Upper lobe of left lung (tissue), 6 donors: ENCODE measurements at regions not wholly inside any gene's neighbourhood (a gene's known extent, or its start where the extent isn't known, plus 50 kb on each side); places are given as distances from the start of the nearest gene placed in this dataset.
A peak's percentile ranks its signal among the peaks of the same experiment; 100 is the strongest.

ENCODE experiments used
- ATAC-seq, 2 donors: fragments of 200-7000 bp; cut with Tn5 transposase; one replicate each; pipeline ENCODE4 v1.9.1; 2022; ENCODE audit warnings: mild to moderate bottlenecking in 2 of 2, moderate library complexity in 2 of 2; ENCODE audit not compliant: low FRiP score in 2 of 2
- DNase-seq, 2 donors: peaks; one replicate each; pipeline ENCODE4 v3.0.0-alpha.2; 2019 to 2020
- H3K27ac ChIP-seq, 4 donors: fragments of 200-600 bp; sonication (generic); one replicate each; pipeline ENCODE4 v1.5.1; 2016 to 2019
- H3K27me3 ChIP-seq, 4 donors: fragments of 200-600 bp; sonication (generic); one replicate each; pipeline ENCODE4 v1.5.1; 2017 to 2019
- H3K36me3 ChIP-seq, 4 donors: fragments of 200-600 bp; sonication (generic); one replicate each; pipeline ENCODE4 v1.5.1; 2016 to 2019
- H3K4me1 ChIP-seq, 4 donors: fragments of 200-600 bp; sonication (generic); one replicate each; pipeline ENCODE4 v1.5.1; 2018 to 2019
- H3K4me3 ChIP-seq, 4 donors: fragments of 200-600 bp; sonication (generic); one replicate each; pipeline ENCODE4 v1.5.1; 2017 to 2019; ENCODE audit warnings: mild to moderate bottlenecking in 2 of 4, moderate library complexity in 1 of 4
- H3K9me3 ChIP-seq, 4 donors: fragments of 200-600 bp; sonication (generic); one replicate each; pipeline ENCODE4 v1.5.1; 2018 to 2019
- EP300 ChIP-seq, 4 donors: sonication (generic); formaldehyde crosslinking; IDR thresholded peaks; one replicate each; pipeline ENCODE4 v1.5.1; 2017; ENCODE audit warnings: antibody characterized with exemption in 4 of 4, control low read depth in 2 of 4
- POLR2A ChIP-seq, 4 donors: fragments of 450-650 bp; IDR thresholded peaks; one replicate each; pipeline ENCODE4 v1.5.1; 2016 to 2017; ENCODE audit warnings: antibody characterized with exemption in 4 of 4, mild to moderate bottlenecking in 2 of 4
- POLR2AphosphoS5 ChIP-seq, 2 donors: sonication (generic); formaldehyde crosslinking; IDR thresholded peaks; one replicate each; pipeline ENCODE4 v1.5.1; 2017; ENCODE audit warnings: antibody characterized with exemption in 2 of 2
- WGBS, 2 donors: methylation state at CpG; one replicate each; pipeline ENCODE4 v1.1.5; 2017 to 2018; 5-methylcytosine and 5-hydroxymethylcytosine counted together
- TF ChIP-seq, protein P1 (sequence below), 6 experiments: fragments of 450-650 bp in 4 of 6; fragments of 200-600 bp in 2 of 6; sonication (generic) in 2 of 6; IDR thresholded peaks; one replicate each; pipeline ENCODE4 v1.5.1; 2016 to 2019; ENCODE audit warnings: antibody characterized with exemption in 6 of 6
- donor health status: DM: no; HTN: no; CAD: no; lungs with moderate emphysema.
- donor health status: DM: no; HTN: yes; CAD: no; lungs with severe emphysema.

DNA sequence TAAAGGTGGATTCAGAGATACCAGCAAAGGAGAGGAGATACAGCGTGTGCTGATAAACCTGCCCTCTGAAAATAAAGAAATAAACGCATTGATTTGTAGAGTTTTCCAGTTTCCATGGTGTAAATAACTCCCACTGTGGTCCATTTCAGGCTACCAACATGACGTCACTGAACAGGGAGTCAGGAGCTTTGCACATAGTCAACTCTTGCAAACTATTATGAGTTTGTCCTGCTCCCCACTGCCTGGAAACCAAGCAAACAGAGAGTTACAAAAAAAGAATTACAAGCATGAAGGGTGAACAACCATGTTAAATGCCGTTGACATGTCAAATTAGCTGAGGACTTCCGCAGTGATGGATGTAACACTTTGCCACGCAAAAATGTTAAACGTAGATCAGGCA is 70.4 kb upstream of the GATA2 start:
- DNase-seq (no peak), ATAC-seq (no peak)
- no peaks in the 10 kb centered on the region for H3K27me3 ChIP-seq
- H3K4me1 ChIP-seq = peaks cover 0 to 13% (median 6%) of the 10 kb centered on the region in 4 donors
- TF ChIP-seq EP300 (IDR thresholded peaks at IDR 0.05) (no peak), POLR2A (IDR thresholded peaks at IDR 0.05) (no peak), POLR2AphosphoS5 (IDR thresholded peaks at IDR 0.05) (no peak)
- TF ChIP-seq, protein P1, sequence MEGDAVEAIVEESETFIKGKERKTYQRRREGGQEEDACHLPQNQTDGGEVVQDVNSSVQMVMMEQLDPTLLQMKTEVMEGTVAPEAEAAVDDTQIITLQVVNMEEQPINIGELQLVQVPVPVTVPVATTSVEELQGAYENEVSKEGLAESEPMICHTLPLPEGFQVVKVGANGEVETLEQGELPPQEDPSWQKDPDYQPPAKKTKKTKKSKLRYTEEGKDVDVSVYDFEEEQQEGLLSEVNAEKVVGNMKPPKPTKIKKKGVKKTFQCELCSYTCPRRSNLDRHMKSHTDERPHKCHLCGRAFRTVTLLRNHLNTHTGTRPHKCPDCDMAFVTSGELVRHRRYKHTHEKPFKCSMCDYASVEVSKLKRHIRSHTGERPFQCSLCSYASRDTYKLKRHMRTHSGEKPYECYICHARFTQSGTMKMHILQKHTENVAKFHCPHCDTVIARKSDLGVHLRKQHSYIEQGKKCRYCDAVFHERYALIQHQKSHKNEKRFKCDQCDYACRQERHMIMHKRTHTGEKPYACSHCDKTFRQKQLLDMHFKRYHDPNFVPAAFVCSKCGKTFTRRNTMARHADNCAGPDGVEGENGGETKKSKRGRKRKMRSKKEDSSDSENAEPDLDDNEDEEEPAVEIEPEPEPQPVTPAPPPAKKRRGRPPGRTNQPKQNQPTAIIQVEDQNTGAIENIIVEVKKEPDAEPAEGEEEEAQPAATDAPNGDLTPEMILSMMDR (IDR thresholded peaks at IDR 0.05) = no peak
- H3K9me3 ChIP-seq = no peaks in the 10 kb centered on the region
- no peak overlapping the region for H3K27ac ChIP-seq
- no peak overlapping the region for H3K4me3 ChIP-seq
- 67 to 74% methylated on average over 7 of the region's 7 CpGs for WGBS, 2 donors
- no peaks in the 10 kb centered on the region for H3K36me3 ChIP-seq

DNA sequence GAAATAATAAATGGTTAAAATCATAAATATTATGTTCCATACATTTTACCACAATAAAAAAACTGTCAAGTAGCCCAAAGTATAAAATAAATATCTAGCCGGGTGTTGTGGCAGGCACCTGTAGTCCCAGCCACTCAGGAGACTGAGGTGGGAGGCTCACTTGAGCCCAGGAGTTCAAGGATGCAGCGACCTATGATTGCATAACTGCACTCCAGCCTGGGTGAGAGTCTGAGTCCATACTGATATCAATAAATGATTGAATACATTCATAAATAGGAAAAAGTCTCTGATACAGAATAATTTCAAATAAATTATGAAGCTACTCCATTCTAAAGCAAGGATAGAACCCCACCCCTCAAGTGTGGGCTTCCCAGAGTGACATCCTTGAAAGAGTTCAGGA is 68.5 kb upstream of the GATA2 start:
- WGBS, 2 donors = 51 to 53% methylated on average over 2 of the region's 2 CpGs
- no peak overlapping the region for H3K27ac ChIP-seq

DNA sequence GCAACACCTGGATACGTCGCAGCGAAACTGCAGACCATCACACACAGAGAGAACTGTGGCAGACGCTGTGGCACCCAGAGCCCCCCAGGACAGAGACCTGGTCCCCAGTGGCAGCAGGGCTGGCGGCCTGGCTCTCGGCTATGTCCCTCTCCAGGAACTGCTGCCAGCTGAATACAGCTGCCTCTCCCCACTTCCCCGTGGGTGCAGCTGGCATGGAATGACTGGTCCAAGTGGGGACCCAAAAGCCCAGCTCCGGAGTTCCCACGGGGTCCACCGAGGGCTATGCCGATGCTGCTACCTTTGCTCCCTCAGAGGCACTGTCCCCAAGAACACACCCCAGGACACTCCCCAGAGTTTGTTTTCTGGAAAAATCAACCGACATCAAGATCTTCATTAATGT is 67.8 kb upstream of the GATA2 start:
- ATAC-seq = no peak
- Histone ChIP-seq H3K9me3 (no peaks in the 10 kb centered on the region), H3K27ac (no peak overlapping the region), H3K4me3 (no peak overlapping the region), H3K27me3 (peaks cover 0 to 5% (median 1%) of the 10 kb centered on the region in 4 donors), H3K36me3 (no peaks in the 10 kb centered on the region), H3K4me1 (peaks cover 13 to 18% (median 14%) of the 10 kb centered on the region in 4 donors)
- DNase-seq = peak in 1 of 2 donors; percentile 50
- 88 to 93% methylated on average over 12 of the region's 12 CpGs for WGBS, 2 donors
- TF ChIP-seq, protein P1 (IDR thresholded peaks at IDR 0.05) = no peak
- TF ChIP-seq POLR2AphosphoS5 (IDR thresholded peaks at IDR 0.05) (no peak), POLR2A (IDR thresholded peaks at IDR 0.05) (no peak), EP300 (IDR thresholded peaks at IDR 0.05) (no peak)

More for the DNA sequence above, 68.5 kb upstream of the GATA2 start:
- Histone ChIP-seq H3K27me3 (no peaks in the 10 kb centered on the region), H3K4me1 (peaks cover 5 to 12% (median 8%) of the 10 kb centered on the region in 4 donors), H3K36me3 (no peaks in the 10 kb centered on the region), H3K9me3 (no peaks in the 10 kb centered on the region), H3K4me3 (no peak overlapping the region)
- TF ChIP-seq, protein P1 (IDR thresholded peaks at IDR 0.05) = no peak
- TF ChIP-seq POLR2AphosphoS5 (IDR thresholded peaks at IDR 0.05) = no peak
- TF ChIP-seq EP300 (IDR thresholded peaks at IDR 0.05) = no peak
- TF ChIP-seq POLR2A (IDR thresholded peaks at IDR 0.05) = no peak
- no peak for DNase-seq
- ATAC-seq = no peak

DNA sequence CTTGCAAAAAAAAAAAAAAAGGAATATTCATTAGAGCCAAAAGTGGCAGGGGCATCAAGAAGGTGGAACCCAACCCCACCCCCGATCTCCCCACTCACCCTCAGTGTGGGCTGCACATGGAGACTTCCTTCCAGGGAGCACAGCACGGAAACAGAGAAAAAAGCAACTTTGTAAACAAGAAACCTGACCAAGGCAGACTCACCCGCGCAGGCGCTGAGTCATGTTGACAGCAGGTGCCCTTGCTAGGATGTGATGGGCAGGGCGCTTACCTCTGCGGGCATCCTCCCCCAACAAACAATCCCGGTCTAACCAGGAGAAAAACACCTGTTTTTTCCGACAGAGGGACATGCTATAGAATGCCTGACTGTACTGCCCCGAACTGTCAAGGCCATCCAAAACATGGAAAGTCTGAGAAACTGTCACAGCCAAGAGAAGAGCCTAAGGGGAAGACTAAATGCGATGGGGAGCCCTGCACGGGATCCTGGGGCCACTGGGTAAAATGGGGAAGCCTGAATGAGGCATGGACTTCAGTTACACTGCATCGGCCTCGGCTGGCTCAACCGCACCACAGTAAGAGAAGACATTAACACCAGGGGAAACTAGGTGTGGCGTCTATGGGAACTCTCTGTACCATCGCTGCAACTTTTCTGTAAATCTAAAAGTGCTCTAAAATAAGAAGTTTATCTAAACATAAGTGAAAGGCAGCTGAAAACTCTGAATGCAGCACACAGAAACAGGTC is 66.7 kb upstream of the GATA2 start:
- DNase-seq (peak in 1 of 2 donors; percentile 37), ATAC-seq (no peak)
- peak in 1 of 2 donors; percentile 31 for TF ChIP-seq POLR2AphosphoS5 (IDR thresholded peaks at IDR 0.05)
- TF ChIP-seq POLR2A (IDR thresholded peaks at IDR 0.05) = no peak
- TF ChIP-seq, protein P1 (IDR thresholded peaks at IDR 0.05) = no peak
- no peak for TF ChIP-seq EP300 (IDR thresholded peaks at IDR 0.05)
- no peaks in the 10 kb centered on the region for H3K36me3 ChIP-seq
- H3K9me3 ChIP-seq = no peaks in the 10 kb centered on the region
- no peak overlapping the region for H3K4me3 ChIP-seq
- peaks cover 0 to 13% (median 7%) of the 10 kb centered on the region in 4 donors for H3K27me3 ChIP-seq
- H3K4me1 ChIP-seq = peaks cover 20 to 29% (median 22%) of the 10 kb centered on the region in 4 donors
- H3K27ac ChIP-seq = no peak overlapping the region
- WGBS, 2 donors = 34 to 37% methylated on average over 17 of the region's 17 CpGs
